WTC11 (cell line): ENCODE measurements at regions not wholly inside any gene's neighbourhood (a gene's known extent, or its start where the extent isn't known, plus 50 kb on each side); places are given as distances from the start of the nearest gene placed in this dataset.

ENCODE experiments used
- ATAC-seq: fragments of 200-7000 bp; cut with Tn5 transposase; 2 replicates; pipeline ENCODE4 v1.10.0; 2021; ENCODE audit warnings: mild to moderate bottlenecking, moderate library complexity
- CTCF ChIA-PET: fragments of 300-600 bp; sonication (Branson Sonifier 250); formaldehyde crosslinking; loops from one replicate; lab custom pipeline; 2021; ENCODE audit warnings: antibody characterized with exemption; lab: Charles Lee
- POLR2A ChIA-PET: fragments of 350-600 bp; sonication (Branson Sonifier 250); formaldehyde crosslinking; loops from one replicate; lab custom pipeline; 2021; ENCODE audit warnings: antibody characterized with exemption; lab: Charles Lee
- DNase-seq: peaks from one replicate; pipeline ENCODE4 v3.0.0; 2021; ENCODE audit warnings: low spot score
- H3K27ac Mint-ChIP-seq: 2 replicates; pipeline ENCODE4 v1.8.0; 2021; ENCODE audit warnings: mixed read lengths
- H3K27me3 Mint-ChIP-seq: 2 replicates; pipeline ENCODE4 v1.8.0; 2021; ENCODE audit warnings: low read depth, mild to moderate bottlenecking, moderate library complexity, mixed read lengths
- H3K36me3 Mint-ChIP-seq: 2 replicates; pipeline ENCODE4 v1.8.0; 2021; ENCODE audit warnings: mixed read lengths
- H3K4me1 Mint-ChIP-seq: 2 replicates; pipeline ENCODE4 v1.8.0; 2022; ENCODE audit warnings: mixed read lengths
- H3K4me3 Mint-ChIP-seq: 2 replicates; pipeline ENCODE4 v1.8.0; 2021; ENCODE audit warnings: mild to moderate bottlenecking, moderate library complexity, mixed read lengths
- H3K9me3 Mint-ChIP-seq: 2 replicates; pipeline ENCODE4 v1.8.0; 2021; ENCODE audit warnings: mixed read lengths
- ETV6 ChIP-seq: sonication (generic); formaldehyde crosslinking; IDR thresholded peaks from 2 replicates; pipeline ENCODE4 v1.8.1; 2022; ENCODE audit warnings: mild to moderate bottlenecking, missing genetic modification reagents
- JUN ChIP-seq: sonication (generic); formaldehyde crosslinking; IDR thresholded peaks from 2 replicates; pipeline ENCODE4 v1.8.0; 2023; ENCODE audit warnings: mild to moderate bottlenecking, missing genetic modification reagents
- RORB ChIP-seq: fragments of 250-450 bp; sonication (Bioruptor Pico); IDR thresholded peaks from 2 replicates; pipeline ENCODE4 v1.9.0; 2021; ENCODE audit warnings: mild to moderate bottlenecking
- ZNF219 ChIP-seq: sonication (generic); formaldehyde crosslinking; IDR thresholded peaks from 2 replicates; pipeline ENCODE4 v1.8.0; 2023; ENCODE audit warnings: missing genetic modification reagents, mild to moderate bottlenecking, borderline replicate concordance
- ZNF263 ChIP-seq: sonication (generic); formaldehyde crosslinking; IDR thresholded peaks from 2 replicates; pipeline ENCODE4 v1.8.1; 2022; ENCODE audit warnings: low read depth, mild to moderate bottlenecking, moderate library complexity, missing genetic modification reagents
- TF ChIP-seq, protein P1 (sequence below): sonication (generic); formaldehyde crosslinking; IDR thresholded peaks from 2 replicates; pipeline ENCODE4 v1.8.1; 2022; ENCODE audit warnings: missing genetic modification reagents, borderline replicate concordance
- TF ChIP-seq, protein P2 (sequence below): fragments of 250-450 bp; sonication (Bioruptor Pico); conservative IDR thresholded peaks from 2 replicates; pipeline ENCODE4 v1.9.0; 2021; ENCODE audit warnings: mild to moderate bottlenecking
- TF ChIP-seq, protein P3 (sequence below): sonication (generic); formaldehyde crosslinking; IDR thresholded peaks from 2 replicates; pipeline ENCODE4 v1.8.1; 2023; ENCODE audit warnings: mild to moderate bottlenecking, missing genetic modification reagents
- TF ChIP-seq, protein P4 (sequence below): sonication (generic); formaldehyde crosslinking; IDR thresholded peaks from 2 replicates; pipeline ENCODE4 v1.8.1; 2023; ENCODE audit warnings: mild to moderate bottlenecking, missing genetic modification reagents
- TF ChIP-seq, protein P5 (sequence below): sonication (generic); formaldehyde crosslinking; IDR thresholded peaks from 2 replicates; pipeline ENCODE4 v1.8.0; 2022; ENCODE audit warnings: mild to moderate bottlenecking, missing genetic modification reagents
- TF ChIP-seq, protein P6 (sequence below): fragments of 250-450 bp; sonication (Bioruptor Pico); IDR thresholded peaks from 2 replicates; pipeline ENCODE4 v1.8.0; 2021; ENCODE audit warnings: mild to moderate bottlenecking
- TF ChIP-seq, protein P7 (sequence below): sonication (generic); formaldehyde crosslinking; IDR thresholded peaks from 2 replicates; pipeline ENCODE4 v1.8.0; 2022; ENCODE audit warnings: mild to moderate bottlenecking, missing genetic modification reagents
- TF ChIP-seq, protein P8 (sequence below): sonication (generic); formaldehyde crosslinking; IDR thresholded peaks from 2 replicates; pipeline ENCODE4 v1.8.0; 2023; ENCODE audit warnings: missing genetic modification reagents, mild to moderate bottlenecking, borderline replicate concordance
- TF ChIP-seq, protein P9 (sequence below): sonication (generic); formaldehyde crosslinking; conservative IDR thresholded peaks from 2 replicates; pipeline ENCODE4 v1.8.1; 2022; ENCODE audit warnings: mild to moderate bottlenecking, missing genetic modification reagents

DNA sequence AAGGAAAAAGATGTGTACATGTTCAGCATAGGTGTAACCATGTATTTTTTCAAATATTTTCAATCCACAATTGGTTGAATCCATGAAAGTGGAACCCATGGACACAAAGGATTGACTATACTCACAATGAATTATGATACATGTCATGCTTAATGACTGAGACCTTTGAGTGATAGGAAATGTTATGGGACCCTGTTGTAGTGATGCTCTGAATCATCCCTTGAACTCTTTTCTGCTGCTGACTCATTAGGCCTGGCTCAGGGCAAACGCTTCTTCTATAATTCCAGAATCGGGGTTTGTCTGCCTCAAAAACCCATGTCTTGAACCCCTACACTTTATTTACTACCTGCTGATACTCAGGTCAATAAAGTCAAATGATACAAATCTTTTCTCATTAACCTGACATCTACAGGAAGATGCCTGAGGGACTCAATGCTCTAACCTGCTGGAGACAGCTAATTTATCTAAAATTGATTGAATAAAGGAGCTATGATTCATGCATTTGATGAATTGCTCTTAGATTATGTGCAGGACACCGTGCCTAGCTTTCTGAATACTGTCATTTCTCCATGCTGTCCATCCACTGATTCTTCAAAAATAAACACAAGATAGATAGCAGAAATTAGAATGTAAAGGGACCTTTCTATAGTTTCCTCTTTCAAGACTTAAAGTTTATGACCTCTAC lies 260.1 kb downstream of the PRELID2 start:
- Mint-ChIP-seq H3K27ac (no peak overlapping the region), H3K36me3 (peaks cover 3% of the 10 kb centered on the region; the same call in 1 of the 2 replicates), H3K4me1 (peaks cover 13% of the 10 kb centered on the region), H3K4me3 (no peak overlapping the region), H3K27me3 (no peaks in the 10 kb centered on the region), H3K9me3 (peaks cover 18% of the 10 kb centered on the region)
- ATAC-seq (no peak), DNase-seq (no peak)
- ChIA-PET CTCF (no interaction called here), POLR2A (no interaction called here)
- TF ChIP-seq ZNF263 (CRISPR knock-in tag), result no peak
- TF ChIP-seq, protein P1, sequence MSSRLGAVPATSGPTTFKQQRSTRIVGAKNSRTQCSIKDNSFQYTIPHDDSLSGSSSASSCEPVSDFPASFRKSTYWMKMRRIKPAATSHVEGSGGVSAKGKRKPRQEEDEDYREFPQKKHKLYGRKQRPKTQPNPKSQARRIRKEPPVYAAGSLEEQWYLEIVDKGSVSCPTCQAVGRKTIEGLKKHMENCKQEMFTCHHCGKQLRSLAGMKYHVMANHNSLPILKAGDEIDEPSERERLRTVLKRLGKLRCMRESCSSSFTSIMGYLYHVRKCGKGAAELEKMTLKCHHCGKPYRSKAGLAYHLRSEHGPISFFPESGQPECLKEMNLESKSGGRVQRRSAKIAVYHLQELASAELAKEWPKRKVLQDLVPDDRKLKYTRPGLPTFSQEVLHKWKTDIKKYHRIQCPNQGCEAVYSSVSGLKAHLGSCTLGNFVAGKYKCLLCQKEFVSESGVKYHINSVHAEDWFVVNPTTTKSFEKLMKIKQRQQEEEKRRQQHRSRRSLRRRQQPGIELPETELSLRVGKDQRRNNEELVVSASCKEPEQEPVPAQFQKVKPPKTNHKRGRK, result no peak
- TF ChIP-seq, protein P2, sequence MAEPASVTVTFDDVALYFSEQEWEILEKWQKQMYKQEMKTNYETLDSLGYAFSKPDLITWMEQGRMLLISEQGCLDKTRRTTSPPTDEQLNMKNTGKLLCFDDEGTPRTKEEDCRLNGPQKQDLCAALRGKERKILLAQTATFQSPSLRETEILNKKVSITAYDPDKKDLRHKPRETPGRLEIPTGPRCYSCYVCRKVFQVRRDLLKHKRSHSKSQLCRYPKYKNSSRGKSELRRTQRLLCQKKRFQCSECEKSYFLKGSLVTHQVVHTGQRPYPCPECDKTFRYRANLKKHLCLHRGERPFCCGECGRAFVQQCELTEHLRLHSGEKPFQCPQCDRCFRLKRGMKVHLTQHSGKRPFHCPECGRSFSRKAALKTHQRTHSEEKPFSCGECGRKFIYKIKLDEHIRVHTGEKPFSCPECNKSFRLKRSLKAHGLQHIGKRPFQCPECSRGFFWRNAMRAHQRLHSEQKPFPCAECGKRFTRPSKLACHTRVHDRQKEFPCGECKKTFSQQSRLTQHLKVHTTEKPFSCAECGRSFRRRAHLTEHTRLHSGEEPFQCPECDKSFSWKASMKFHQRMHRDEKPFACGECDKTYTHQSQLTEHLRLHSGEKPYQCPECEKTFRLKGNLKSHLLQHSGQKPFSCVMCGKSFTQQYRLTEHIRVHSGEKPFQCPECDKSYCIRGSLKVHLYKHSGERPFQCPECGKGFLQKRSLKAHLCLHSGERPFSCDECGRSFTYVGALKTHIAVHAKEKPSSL, result no peak
- TF ChIP-seq, protein P3, sequence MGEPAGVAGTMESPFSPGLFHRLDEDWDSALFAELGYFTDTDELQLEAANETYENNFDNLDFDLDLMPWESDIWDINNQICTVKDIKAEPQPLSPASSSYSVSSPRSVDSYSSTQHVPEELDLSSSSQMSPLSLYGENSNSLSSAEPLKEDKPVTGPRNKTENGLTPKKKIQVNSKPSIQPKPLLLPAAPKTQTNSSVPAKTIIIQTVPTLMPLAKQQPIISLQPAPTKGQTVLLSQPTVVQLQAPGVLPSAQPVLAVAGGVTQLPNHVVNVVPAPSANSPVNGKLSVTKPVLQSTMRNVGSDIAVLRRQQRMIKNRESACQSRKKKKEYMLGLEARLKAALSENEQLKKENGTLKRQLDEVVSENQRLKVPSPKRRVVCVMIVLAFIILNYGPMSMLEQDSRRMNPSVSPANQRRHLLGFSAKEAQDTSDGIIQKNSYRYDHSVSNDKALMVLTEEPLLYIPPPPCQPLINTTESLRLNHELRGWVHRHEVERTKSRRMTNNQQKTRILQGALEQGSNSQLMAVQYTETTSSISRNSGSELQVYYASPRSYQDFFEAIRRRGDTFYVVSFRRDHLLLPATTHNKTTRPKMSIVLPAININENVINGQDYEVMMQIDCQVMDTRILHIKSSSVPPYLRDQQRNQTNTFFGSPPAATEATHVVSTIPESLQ (CRISPR knock-in tag), result no peak
- no peak for TF ChIP-seq RORB (CRISPR knock-in tag)
- no peak for TF ChIP-seq JUN
- TF ChIP-seq, protein P4, sequence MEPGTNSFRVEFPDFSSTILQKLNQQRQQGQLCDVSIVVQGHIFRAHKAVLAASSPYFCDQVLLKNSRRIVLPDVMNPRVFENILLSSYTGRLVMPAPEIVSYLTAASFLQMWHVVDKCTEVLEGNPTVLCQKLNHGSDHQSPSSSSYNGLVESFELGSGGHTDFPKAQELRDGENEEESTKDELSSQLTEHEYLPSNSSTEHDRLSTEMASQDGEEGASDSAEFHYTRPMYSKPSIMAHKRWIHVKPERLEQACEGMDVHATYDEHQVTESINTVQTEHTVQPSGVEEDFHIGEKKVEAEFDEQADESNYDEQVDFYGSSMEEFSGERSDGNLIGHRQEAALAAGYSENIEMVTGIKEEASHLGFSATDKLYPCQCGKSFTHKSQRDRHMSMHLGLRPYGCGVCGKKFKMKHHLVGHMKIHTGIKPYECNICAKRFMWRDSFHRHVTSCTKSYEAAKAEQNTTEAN (CRISPR knock-in tag), result no peak
- no peak for TF ChIP-seq ETV6 (CRISPR knock-in tag)
- TF ChIP-seq, protein P5, sequence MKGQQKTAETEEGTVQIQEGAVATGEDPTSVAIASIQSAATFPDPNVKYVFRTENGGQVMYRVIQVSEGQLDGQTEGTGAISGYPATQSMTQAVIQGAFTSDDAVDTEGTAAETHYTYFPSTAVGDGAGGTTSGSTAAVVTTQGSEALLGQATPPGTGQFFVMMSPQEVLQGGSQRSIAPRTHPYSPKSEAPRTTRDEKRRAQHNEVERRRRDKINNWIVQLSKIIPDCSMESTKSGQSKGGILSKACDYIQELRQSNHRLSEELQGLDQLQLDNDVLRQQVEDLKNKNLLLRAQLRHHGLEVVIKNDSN, result no peak
- TF ChIP-seq, protein P6, sequence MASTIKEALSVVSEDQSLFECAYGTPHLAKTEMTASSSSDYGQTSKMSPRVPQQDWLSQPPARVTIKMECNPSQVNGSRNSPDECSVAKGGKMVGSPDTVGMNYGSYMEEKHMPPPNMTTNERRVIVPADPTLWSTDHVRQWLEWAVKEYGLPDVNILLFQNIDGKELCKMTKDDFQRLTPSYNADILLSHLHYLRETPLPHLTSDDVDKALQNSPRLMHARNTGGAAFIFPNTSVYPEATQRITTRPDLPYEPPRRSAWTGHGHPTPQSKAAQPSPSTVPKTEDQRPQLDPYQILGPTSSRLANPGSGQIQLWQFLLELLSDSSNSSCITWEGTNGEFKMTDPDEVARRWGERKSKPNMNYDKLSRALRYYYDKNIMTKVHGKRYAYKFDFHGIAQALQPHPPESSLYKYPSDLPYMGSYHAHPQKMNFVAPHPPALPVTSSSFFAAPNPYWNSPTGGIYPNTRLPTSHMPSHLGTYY (CRISPR knock-in tag), result no peak
- TF ChIP-seq, protein P7, sequence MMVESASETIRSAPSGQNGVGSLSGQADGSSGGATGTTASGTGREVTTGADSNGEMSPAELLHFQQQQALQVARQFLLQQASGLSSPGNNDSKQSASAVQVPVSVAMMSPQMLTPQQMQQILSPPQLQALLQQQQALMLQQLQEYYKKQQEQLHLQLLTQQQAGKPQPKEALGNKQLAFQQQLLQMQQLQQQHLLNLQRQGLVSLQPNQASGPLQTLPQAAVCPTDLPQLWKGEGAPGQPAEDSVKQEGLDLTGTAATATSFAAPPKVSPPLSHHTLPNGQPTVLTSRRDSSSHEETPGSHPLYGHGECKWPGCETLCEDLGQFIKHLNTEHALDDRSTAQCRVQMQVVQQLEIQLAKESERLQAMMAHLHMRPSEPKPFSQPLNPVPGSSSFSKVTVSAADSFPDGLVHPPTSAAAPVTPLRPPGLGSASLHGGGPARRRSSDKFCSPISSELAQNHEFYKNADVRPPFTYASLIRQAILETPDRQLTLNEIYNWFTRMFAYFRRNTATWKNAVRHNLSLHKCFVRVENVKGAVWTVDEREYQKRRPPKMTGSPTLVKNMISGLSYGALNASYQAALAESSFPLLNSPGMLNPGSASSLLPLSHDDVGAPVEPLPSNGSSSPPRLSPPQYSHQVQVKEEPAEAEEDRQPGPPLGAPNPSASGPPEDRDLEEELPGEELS (CRISPR knock-in tag), result no peak
- no peak for TF ChIP-seq ZNF219 (CRISPR knock-in tag)
- TF ChIP-seq, all 79 proteins: peak for 0

DNA sequence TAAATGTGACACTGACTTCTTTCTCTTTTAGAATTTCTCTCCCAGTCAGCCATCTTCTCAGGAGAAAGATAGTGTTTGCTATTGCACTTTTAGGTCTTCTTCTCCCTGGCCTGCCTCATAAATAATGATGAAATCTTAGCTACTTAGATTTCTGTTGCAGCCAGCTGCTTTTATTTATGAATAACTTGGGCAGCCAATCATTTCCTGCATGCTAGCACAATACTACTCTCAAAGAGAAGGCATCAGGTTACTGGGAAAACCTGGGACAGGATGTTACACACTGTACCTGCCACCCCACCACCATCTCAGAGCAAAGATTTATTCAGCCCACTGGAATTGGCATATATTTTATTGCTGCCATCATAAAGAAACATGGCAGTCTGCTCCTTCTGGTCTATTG lies 266.6 kb downstream of the PRELID2 start:
- ATAC-seq (no peak), DNase-seq (no peak)
- Mint-ChIP-seq H3K36me3 (peaks cover 6% of the 10 kb centered on the region; the same call in 1 of the 2 replicates), H3K27me3 (no peaks in the 10 kb centered on the region), H3K4me3 (no peak overlapping the region), H3K4me1 (peaks cover 19% of the 10 kb centered on the region), H3K9me3 (peaks cover 19% of the 10 kb centered on the region), H3K27ac (no peak overlapping the region)
- POLR2A ChIA-PET, result no interaction called here
- CTCF ChIA-PET, result no interaction called here
- TF ChIP-seq, protein P8, sequence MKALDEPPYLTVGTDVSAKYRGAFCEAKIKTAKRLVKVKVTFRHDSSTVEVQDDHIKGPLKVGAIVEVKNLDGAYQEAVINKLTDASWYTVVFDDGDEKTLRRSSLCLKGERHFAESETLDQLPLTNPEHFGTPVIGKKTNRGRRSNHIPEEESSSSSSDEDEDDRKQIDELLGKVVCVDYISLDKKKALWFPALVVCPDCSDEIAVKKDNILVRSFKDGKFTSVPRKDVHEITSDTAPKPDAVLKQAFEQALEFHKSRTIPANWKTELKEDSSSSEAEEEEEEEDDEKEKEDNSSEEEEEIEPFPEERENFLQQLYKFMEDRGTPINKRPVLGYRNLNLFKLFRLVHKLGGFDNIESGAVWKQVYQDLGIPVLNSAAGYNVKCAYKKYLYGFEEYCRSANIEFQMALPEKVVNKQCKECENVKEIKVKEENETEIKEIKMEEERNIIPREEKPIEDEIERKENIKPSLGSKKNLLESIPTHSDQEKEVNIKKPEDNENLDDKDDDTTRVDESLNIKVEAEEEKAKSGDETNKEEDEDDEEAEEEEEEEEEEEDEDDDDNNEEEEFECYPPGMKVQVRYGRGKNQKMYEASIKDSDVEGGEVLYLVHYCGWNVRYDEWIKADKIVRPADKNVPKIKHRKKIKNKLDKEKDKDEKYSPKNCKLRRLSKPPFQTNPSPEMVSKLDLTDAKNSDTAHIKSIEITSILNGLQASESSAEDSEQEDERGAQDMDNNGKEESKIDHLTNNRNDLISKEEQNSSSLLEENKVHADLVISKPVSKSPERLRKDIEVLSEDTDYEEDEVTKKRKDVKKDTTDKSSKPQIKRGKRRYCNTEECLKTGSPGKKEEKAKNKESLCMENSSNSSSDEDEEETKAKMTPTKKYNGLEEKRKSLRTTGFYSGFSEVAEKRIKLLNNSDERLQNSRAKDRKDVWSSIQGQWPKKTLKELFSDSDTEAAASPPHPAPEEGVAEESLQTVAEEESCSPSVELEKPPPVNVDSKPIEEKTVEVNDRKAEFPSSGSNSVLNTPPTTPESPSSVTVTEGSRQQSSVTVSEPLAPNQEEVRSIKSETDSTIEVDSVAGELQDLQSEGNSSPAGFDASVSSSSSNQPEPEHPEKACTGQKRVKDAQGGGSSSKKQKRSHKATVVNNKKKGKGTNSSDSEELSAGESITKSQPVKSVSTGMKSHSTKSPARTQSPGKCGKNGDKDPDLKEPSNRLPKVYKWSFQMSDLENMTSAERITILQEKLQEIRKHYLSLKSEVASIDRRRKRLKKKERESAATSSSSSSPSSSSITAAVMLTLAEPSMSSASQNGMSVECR (CRISPR knock-in tag), result no peak
- TF ChIP-seq, protein P9, sequence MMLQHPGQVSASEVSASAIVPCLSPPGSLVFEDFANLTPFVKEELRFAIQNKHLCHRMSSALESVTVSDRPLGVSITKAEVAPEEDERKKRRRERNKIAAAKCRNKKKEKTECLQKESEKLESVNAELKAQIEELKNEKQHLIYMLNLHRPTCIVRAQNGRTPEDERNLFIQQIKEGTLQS (CRISPR knock-in tag), result no peak
